Loucy (cell line): ENCODE measurements at regions not wholly inside any gene's neighbourhood (a gene's known extent, or its start where the extent isn't known, plus 50 kb on each side); places are given as distances from the start of the nearest gene placed in this dataset.

Experiments used
- H2AFZ ChIP-seq: fragments of 200-600 bp; sonication (generic); 2 replicates; pipeline ENCODE4 v1.6.0; 2016; ENCODE audit warnings: antibody characterized with exemption, mild to moderate bottlenecking, low read length, moderate library complexity
- H3F3A ChIP-seq: fragments of 200-600 bp; 2 replicates; pipeline ENCODE4 v1.6.0; 2016; ENCODE audit warnings: antibody characterized with exemption, low read depth, mild to moderate bottlenecking
- H3K27me3 ChIP-seq: fragments of 200-600 bp; sonication (generic); 2 replicates; pipeline ENCODE4 v1.6.1; 2014; ENCODE audit warnings: low read length, mild to moderate bottlenecking; ENCODE audit not compliant: insufficient read depth, poor library complexity, severe bottlenecking
- H3K36me3 ChIP-seq: fragments of 200-600 bp; sonication (generic); 2 replicates; pipeline ENCODE4 v1.6.1; 2016; ENCODE audit warnings: low read length; ENCODE audit not compliant: insufficient read depth
- H3K4me1 ChIP-seq: fragments of 200-600 bp; sonication (generic); 2 replicates; pipeline ENCODE4 v1.5.1; 2014; ENCODE audit warnings: low read length, mild to moderate bottlenecking; ENCODE audit not compliant: insufficient read depth, poor library complexity, severe bottlenecking
- H3K4me2 ChIP-seq: fragments of 200-600 bp; sonication (generic); 2 replicates; pipeline ENCODE4 v1.6.0; 2014; ENCODE audit warnings: antibody characterized with exemption, low read length, low read depth, mild to moderate bottlenecking; ENCODE audit not compliant: poor library complexity, severe bottlenecking
- H3K4me3 ChIP-seq: fragments of 200-600 bp; sonication (generic); 2 replicates; pipeline ENCODE4 v1.5.1; 2014; ENCODE audit warnings: low read length, mild to moderate bottlenecking, mixed read lengths; ENCODE audit not compliant: poor library complexity, severe bottlenecking
- H3K79me2 ChIP-seq: fragments of 200-600 bp; sonication (generic); 2 replicates; pipeline ENCODE4 v1.6.1; 2014; ENCODE audit warnings: low read length; ENCODE audit not compliant: insufficient read depth
- H3K9ac ChIP-seq: fragments of 200-600 bp; sonication (generic); 2 replicates; pipeline ENCODE4 v1.6.0; 2014; ENCODE audit warnings: mild to moderate bottlenecking, low read depth, low read length, moderate library complexity; ENCODE audit not compliant: poor library complexity, severe bottlenecking
- H3K9me2 ChIP-seq: fragments of 200-600 bp; sonication (generic); replicated peaks from 2 replicates; pipeline ENCODE4 v1.6.1; 2016; ENCODE audit warnings: low read depth, low read length, mixed read lengths
- H3K9me3 ChIP-seq: fragments of 200-600 bp; sonication (generic); 2 replicates; pipeline ENCODE4 v1.6.1; 2014; ENCODE audit warnings: mild to moderate bottlenecking, antibody characterized with exemption, low read length, low read depth; ENCODE audit not compliant: insufficient read depth
- H4K20me1 ChIP-seq: fragments of 200-600 bp; sonication (generic); 2 replicates; pipeline ENCODE4 v1.6.0; 2014; ENCODE audit warnings: antibody characterized with exemption, low read length, mild to moderate bottlenecking; ENCODE audit not compliant: insufficient read depth, poor library complexity, severe bottlenecking
- EZH2phosphoT487 ChIP-seq: fragments of 200-600 bp; IDR thresholded peaks from 2 replicates; pipeline ENCODE4 v1.6.1; 2018; ENCODE audit warnings: antibody characterized with exemption, mild to moderate bottlenecking, moderate library complexity, borderline replicate concordance
- TF ChIP-seq, protein P1 (sequence below): fragments of 200-600 bp; sonication (generic); conservative IDR thresholded peaks from 2 replicates; pipeline ENCODE4 v1.5.1; 2014; ENCODE audit warnings: mild to moderate bottlenecking, antibody characterized with exemption, low read length

DNA sequence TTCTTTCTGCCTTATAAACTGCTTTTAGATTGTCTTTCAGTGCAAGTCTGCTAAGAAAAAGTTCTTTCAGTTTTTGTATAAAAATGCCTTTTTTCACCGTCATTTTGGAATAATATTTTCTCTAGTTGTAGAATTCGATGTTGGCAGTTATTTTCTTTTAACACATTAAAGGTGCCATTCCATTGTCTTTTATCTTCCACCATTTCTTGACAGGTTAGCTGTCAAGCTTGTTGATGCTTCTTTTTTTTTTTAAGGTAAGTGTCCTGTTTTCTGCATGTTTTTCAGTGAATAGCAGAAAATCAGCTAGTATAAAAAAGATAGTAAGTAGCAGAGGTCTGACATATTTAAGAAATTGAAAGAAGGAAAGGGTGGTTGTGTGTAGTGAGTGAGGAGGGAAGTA is 118.5 kb upstream of the NPFFR2 start:
- H3K36me3 ChIP-seq: no peaks in the 10 kb centered on the region
- H3K27me3 ChIP-seq: no peaks in the 10 kb centered on the region

DNA sequence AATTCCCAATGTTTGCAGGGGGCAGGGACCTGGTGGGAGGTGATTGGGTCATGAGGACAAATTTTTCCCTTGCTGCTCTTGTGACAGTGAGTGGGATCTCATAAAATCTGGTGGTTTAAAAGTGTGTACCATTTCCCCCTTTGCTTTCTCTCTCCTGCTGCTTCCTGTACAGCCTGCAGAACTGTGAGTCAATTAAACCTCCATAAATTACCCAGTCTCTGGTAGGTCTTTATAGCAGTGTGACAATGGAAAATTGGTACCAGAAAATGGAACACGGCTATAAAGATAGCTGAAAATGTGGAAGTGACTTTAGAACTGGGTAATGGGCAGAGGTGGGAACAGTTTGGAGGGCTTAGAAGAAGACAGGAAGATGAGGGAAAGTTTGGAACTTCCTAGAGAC is 108.7 kb upstream of the NPFFR2 start:
- Histone ChIP-seq H3K79me2 (no peaks in the 10 kb centered on the region), H3K4me3 (no peak overlapping the region), H3K4me2 (no peak overlapping the region), H4K20me1 (no peaks in the 10 kb centered on the region), H3K9me2 (no peaks in the 10 kb centered on the region), H3K9me3 (no peaks in the 10 kb centered on the region), H2AFZ (no peak overlapping the region), H3K36me3 (no peaks in the 10 kb centered on the region), H3K9ac (no peak overlapping the region), H3F3A (no peaks in the 10 kb centered on the region), H3K27me3 (no peaks in the 10 kb centered on the region), H3K4me1 (no peaks in the 10 kb centered on the region)
- TF ChIP-seq EZH2phosphoT487: no peak
- TF ChIP-seq, protein P1, sequence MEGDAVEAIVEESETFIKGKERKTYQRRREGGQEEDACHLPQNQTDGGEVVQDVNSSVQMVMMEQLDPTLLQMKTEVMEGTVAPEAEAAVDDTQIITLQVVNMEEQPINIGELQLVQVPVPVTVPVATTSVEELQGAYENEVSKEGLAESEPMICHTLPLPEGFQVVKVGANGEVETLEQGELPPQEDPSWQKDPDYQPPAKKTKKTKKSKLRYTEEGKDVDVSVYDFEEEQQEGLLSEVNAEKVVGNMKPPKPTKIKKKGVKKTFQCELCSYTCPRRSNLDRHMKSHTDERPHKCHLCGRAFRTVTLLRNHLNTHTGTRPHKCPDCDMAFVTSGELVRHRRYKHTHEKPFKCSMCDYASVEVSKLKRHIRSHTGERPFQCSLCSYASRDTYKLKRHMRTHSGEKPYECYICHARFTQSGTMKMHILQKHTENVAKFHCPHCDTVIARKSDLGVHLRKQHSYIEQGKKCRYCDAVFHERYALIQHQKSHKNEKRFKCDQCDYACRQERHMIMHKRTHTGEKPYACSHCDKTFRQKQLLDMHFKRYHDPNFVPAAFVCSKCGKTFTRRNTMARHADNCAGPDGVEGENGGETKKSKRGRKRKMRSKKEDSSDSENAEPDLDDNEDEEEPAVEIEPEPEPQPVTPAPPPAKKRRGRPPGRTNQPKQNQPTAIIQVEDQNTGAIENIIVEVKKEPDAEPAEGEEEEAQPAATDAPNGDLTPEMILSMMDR: no peak

More for the DNA sequence above, 118.5 kb upstream of the NPFFR2 start:
- Histone ChIP-seq H3K4me2 (no peak overlapping the region), H3K79me2 (no peaks in the 10 kb centered on the region), H3F3A (no peaks in the 10 kb centered on the region), H3K9me3 (no peaks in the 10 kb centered on the region), H2AFZ (no peak overlapping the region), H3K9ac (no peak overlapping the region), H3K4me3 (no peak overlapping the region), H3K4me1 (no peaks in the 10 kb centered on the region), H3K9me2 (no peaks in the 10 kb centered on the region), H4K20me1 (no peaks in the 10 kb centered on the region)
- TF ChIP-seq, protein P1: no peak
- no peak for TF ChIP-seq EZH2phosphoT487

DNA sequence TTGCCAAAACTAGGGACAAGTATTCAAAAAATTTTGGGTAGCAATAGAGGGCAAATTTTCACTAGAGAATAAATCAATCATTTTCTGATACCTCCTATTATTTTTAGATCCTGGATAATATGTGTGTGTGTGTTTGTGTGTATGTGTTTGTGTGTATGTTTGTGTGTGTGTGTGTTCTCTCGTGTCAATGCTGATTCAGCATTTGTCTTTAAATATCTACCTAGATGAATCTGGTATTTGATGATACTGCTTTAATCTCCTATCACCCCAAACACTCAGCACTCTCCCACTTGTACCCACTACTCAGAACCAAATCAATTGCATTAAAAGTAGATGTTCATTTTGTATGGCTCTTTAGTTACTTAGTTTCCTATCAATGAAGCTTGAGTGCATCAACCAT is 101.3 kb upstream of the NPFFR2 start:
- Histone ChIP-seq H3K36me3 (no peaks in the 10 kb centered on the region), H3K9ac (no peak overlapping the region), H3K4me1 (no peaks in the 10 kb centered on the region), H3K79me2 (no peaks in the 10 kb centered on the region), H3K9me3 (no peaks in the 10 kb centered on the region), H3K27me3 (no peaks in the 10 kb centered on the region), H3F3A (no peaks in the 10 kb centered on the region), H2AFZ (no peak overlapping the region), H3K4me2 (no peak overlapping the region), H4K20me1 (no peaks in the 10 kb centered on the region), H3K4me3 (no peak overlapping the region), H3K9me2 (no peaks in the 10 kb centered on the region)
- TF ChIP-seq, protein P1: no peak
- no peak for TF ChIP-seq EZH2phosphoT487
